ENCODE measurements at regions not wholly inside any gene's neighbourhood (a gene's known extent, or its start where the extent isn't known, plus 50 kb on each side); places are given as distances from the start of the nearest gene placed in this dataset.

GRCh38 chr4:137663251-137664045 is 131.2 kb upstream of the PCDH18 start:
- H3K36me3 Mint-ChIP-seq (ENCODE audit: low read depth), result no peaks in the 10 kb centered on the region
- CTCF ChIA-PET, result no interaction called here

GRCh38 chr4:137661693-137662092 is 129.4 kb upstream of the PCDH18 start:
- H3K4me3 Mint-ChIP-seq, result no peak overlapping the region

More at GRCh38 chr4:137663251-137664045, 131.2 kb upstream of the PCDH18 start:
- DNase-seq, result no peak
- Mint-ChIP-seq H3K27me3 (no peaks in the 10 kb centered on the region), H3K9me3 (peaks cover 2% of the 10 kb centered on the region), H3K4me3 (no peak overlapping the region), H3K27ac (no peak overlapping the region), H3K4me1 (no peaks in the 10 kb centered on the region)
- POLR2A ChIA-PET, result no interaction called here

GRCh38 chr4:137660211-137660610 is 127.9 kb upstream of the PCDH18 start:
- Mint-ChIP-seq H3K36me3 (ENCODE audit: low read depth) (no peaks in the 10 kb centered on the region), H3K9me3 (no peaks in the 10 kb centered on the region), H3K4me3 (no peak overlapping the region), H3K4me1 (no peaks in the 10 kb centered on the region), H3K27ac (no peak overlapping the region), H3K27me3 (no peaks in the 10 kb centered on the region)
- no peak for DNase-seq
- POLR2A ChIA-PET, result no interaction called here
- CTCF ChIA-PET, result interaction anchor here (0.5 kb wide), 1 partner anchor 27 kb away, joined by 3 read pairs; no protein-coding TSS in a partner anchor

More at GRCh38 chr4:137661693-137662092, 129.4 kb upstream of the PCDH18 start:
- Mint-ChIP-seq H3K36me3 (ENCODE audit: low read depth) (no peaks in the 10 kb centered on the region), H3K27ac (no peak overlapping the region), H3K9me3 (peaks cover 2% of the 10 kb centered on the region), H3K27me3 (no peaks in the 10 kb centered on the region), H3K4me1 (no peaks in the 10 kb centered on the region)
- CTCF ChIA-PET, result no interaction called here
- DNase-seq, result no peak
- POLR2A ChIA-PET, result no interaction called here

GRCh38 chr4:137659431-137659830 is 127.1 kb upstream of the PCDH18 start:
- H3K4me3 Mint-ChIP-seq, result no peak overlapping the region
- H3K4me1 Mint-ChIP-seq, result no peaks in the 10 kb centered on the region
- no peaks in the 10 kb centered on the region for H3K9me3 Mint-ChIP-seq
- POLR2A ChIA-PET, result no interaction called here
- no peak overlapping the region for H3K27ac Mint-ChIP-seq
- no peak for DNase-seq
- CTCF ChIA-PET, result no interaction called here
- H3K36me3 Mint-ChIP-seq (ENCODE audit: low read depth), result no peaks in the 10 kb centered on the region
- H3K27me3 Mint-ChIP-seq, result no peaks in the 10 kb centered on the region

- ChIA-PET POLR2A (no interaction called here), CTCF (no interaction called here)
- DNase-seq, result no peak
- Mint-ChIP-seq H3K4me1 (no peaks in the 10 kb centered on the region), H3K27ac (no peak overlapping the region), H3K9me3 (no peaks in the 10 kb centered on the region), H3K4me3 (no peak overlapping the region), H3K27me3 (no peaks in the 10 kb centered on the region), H3K36me3 (ENCODE audit: low read depth) (no peaks in the 10 kb centered on the region)
These were observed 124.4 kb upstream of the PCDH18 start for GRCh38 chr4:137656661-137657060.

GRCh38 chr4:137655302-137655701 is 123.0 kb upstream of the PCDH18 start:
- Mint-ChIP-seq H3K4me1 (no peaks in the 10 kb centered on the region), H3K9me3 (no peaks in the 10 kb centered on the region), H3K27ac (no peak overlapping the region), H3K36me3 (ENCODE audit: low read depth) (no peaks in the 10 kb centered on the region), H3K4me3 (no peak overlapping the region), H3K27me3 (no peaks in the 10 kb centered on the region)
- CTCF ChIA-PET, result no interaction called here
- POLR2A ChIA-PET, result no interaction called here
- no peak for DNase-seq

GRCh38 chr4:137651128-137651527 is 118.8 kb upstream of the PCDH18 start:
- Mint-ChIP-seq H3K9me3 (no peaks in the 10 kb centered on the region), H3K4me3 (no peak overlapping the region), H3K27me3 (no peaks in the 10 kb centered on the region), H3K4me1 (no peaks in the 10 kb centered on the region), H3K27ac (no peak overlapping the region), H3K36me3 (ENCODE audit: low read depth) (no peaks in the 10 kb centered on the region)
- CTCF ChIA-PET, result no interaction called here
- POLR2A ChIA-PET, result no interaction called here
- no peak for DNase-seq

- Mint-ChIP-seq H3K27me3 (no peaks in the 10 kb centered on the region), H3K27ac (no peak overlapping the region), H3K36me3 (ENCODE audit: low read depth) (no peaks in the 10 kb centered on the region), H3K4me1 (no peaks in the 10 kb centered on the region), H3K9me3 (no peaks in the 10 kb centered on the region), H3K4me3 (no peak overlapping the region)
- no peak for DNase-seq
- ChIA-PET POLR2A (no interaction called here), CTCF (no interaction called here)
These were observed 117.6 kb upstream of the PCDH18 start for GRCh38 chr4:137649711-137650450.

- ChIA-PET CTCF (no interaction called here), POLR2A (no interaction called here)
- Mint-ChIP-seq H3K4me1 (no peaks in the 10 kb centered on the region), H3K36me3 (ENCODE audit: low read depth) (no peaks in the 10 kb centered on the region), H3K9me3 (no peaks in the 10 kb centered on the region), H3K4me3 (no peak overlapping the region), H3K27me3 (no peaks in the 10 kb centered on the region), H3K27ac (no peak overlapping the region)
- DNase-seq, result no peak
These were observed 116.2 kb upstream of the PCDH18 start for GRCh38 chr4:137648531-137648930.

GRCh38 chr4:137647375-137647774 is 115.1 kb upstream of the PCDH18 start:
- no peaks in the 10 kb centered on the region for H3K36me3 Mint-ChIP-seq (ENCODE audit: low read depth)
- H3K4me1 Mint-ChIP-seq, result no peaks in the 10 kb centered on the region
- CTCF ChIA-PET, result no interaction called here
- no peak overlapping the region for H3K27ac Mint-ChIP-seq
- POLR2A ChIA-PET, result no interaction called here
- no peaks in the 10 kb centered on the region for H3K27me3 Mint-ChIP-seq
- no peak overlapping the region for H3K4me3 Mint-ChIP-seq
- no peaks in the 10 kb centered on the region for H3K9me3 Mint-ChIP-seq
- DNase-seq, result no peak

GRCh38 chr4:137644201-137644600 is 111.9 kb upstream of the PCDH18 start:
- Mint-ChIP-seq H3K4me1 (no peaks in the 10 kb centered on the region), H3K27me3 (no peaks in the 10 kb centered on the region)
- POLR2A ChIA-PET, result no interaction called here

GRCh38 chr4:137641544-137641943 is 109.2 kb upstream of the PCDH18 start:
- Mint-ChIP-seq H3K36me3 (ENCODE audit: low read depth) (no peaks in the 10 kb centered on the region), H3K4me3 (no peak overlapping the region), H3K4me1 (no peaks in the 10 kb centered on the region), H3K9me3 (no peaks in the 10 kb centered on the region), H3K27ac (no peak overlapping the region), H3K27me3 (no peaks in the 10 kb centered on the region)
- no peak for DNase-seq
- POLR2A ChIA-PET, result no interaction called here
- CTCF ChIA-PET, result no interaction called here

More at GRCh38 chr4:137644201-137644600, 111.9 kb upstream of the PCDH18 start:
- Mint-ChIP-seq H3K4me3 (no peak overlapping the region), H3K36me3 (ENCODE audit: low read depth) (no peaks in the 10 kb centered on the region), H3K9me3 (no peaks in the 10 kb centered on the region), H3K27ac (no peak overlapping the region)
- no peak for DNase-seq
- CTCF ChIA-PET, result no interaction called here

- Mint-ChIP-seq H3K4me1 (no peaks in the 10 kb centered on the region), H3K4me3 (no peak overlapping the region), H3K36me3 (ENCODE audit: low read depth) (no peaks in the 10 kb centered on the region), H3K27ac (no peak overlapping the region), H3K27me3 (no peaks in the 10 kb centered on the region), H3K9me3 (no peaks in the 10 kb centered on the region)
- POLR2A ChIA-PET, result no interaction called here
- CTCF ChIA-PET, result no interaction called here
- no peak for DNase-seq
These were observed 108.5 kb upstream of the PCDH18 start for GRCh38 chr4:137640838-137641158.

All from activated CD4-positive, alpha-beta T cell treated with anti-CD3 and anti-CD28 coated beads, Interleukin-2, amount 10 ng/mL, durations not matched to agents 7 days and 5 days (primary cell).